ENCODE measurements at regions not wholly inside any gene's neighbourhood (a gene's known extent, or its start where the extent isn't known, plus 50 kb on each side); places are given as distances from the start of the nearest gene placed in this dataset.

- DNase-seq (ENCODE audit: low read depth): no peak
- Histone ChIP-seq H3K4me3 (ENCODE audit: low read depth, low read length) (no peak overlapping the region), H3K27me3 (ENCODE audit: control insufficient read depth, insufficient read depth, low read length) (peaks cover 2% of the 10 kb centered on the region), H3K36me3 (ENCODE audit: control insufficient read depth, insufficient read depth, low read length) (no peaks in the 10 kb centered on the region)
- TF ChIP-seq, protein P1, sequence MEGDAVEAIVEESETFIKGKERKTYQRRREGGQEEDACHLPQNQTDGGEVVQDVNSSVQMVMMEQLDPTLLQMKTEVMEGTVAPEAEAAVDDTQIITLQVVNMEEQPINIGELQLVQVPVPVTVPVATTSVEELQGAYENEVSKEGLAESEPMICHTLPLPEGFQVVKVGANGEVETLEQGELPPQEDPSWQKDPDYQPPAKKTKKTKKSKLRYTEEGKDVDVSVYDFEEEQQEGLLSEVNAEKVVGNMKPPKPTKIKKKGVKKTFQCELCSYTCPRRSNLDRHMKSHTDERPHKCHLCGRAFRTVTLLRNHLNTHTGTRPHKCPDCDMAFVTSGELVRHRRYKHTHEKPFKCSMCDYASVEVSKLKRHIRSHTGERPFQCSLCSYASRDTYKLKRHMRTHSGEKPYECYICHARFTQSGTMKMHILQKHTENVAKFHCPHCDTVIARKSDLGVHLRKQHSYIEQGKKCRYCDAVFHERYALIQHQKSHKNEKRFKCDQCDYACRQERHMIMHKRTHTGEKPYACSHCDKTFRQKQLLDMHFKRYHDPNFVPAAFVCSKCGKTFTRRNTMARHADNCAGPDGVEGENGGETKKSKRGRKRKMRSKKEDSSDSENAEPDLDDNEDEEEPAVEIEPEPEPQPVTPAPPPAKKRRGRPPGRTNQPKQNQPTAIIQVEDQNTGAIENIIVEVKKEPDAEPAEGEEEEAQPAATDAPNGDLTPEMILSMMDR (IDR thresholded peaks at IDR 0.05; ENCODE audit: insufficient read depth, low read length, poor library complexity, severe bottlenecking): no peak
Measured at GRCh38 chr1:177783051-177783450, 186.8 kb downstream of the SEC16B start.

DNA sequence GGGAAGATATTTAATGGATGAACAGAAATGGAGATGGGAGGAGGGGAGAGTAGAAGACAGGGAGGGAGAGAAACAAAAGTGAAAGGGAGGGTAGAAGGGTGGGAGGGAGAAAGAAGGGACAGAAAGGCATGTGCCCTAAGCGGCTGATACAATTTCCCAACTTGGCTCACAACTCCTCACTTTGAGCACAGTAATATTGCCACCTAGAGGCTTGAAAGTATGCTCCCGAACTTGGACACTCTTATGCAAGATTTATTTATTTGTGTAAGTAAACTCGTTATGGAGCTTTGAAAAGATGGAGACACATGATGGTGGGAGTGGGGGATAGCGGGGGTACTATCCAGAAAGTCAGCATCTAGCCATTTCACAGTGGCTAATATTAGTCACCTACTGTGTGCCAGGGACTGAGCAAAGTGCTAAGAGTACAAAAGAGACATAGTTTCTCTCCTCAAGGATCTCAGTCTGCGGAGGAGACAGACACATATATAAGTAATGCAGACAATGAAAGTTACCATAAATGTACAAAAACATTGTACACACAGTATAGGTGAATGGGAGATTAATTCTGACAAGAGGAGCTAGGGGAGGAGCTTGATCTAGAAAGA, 189.7 kb downstream of the SEC16B start:
- Histone ChIP-seq H3K36me3 (ENCODE audit: control insufficient read depth, insufficient read depth, low read length) (no peaks in the 10 kb centered on the region), H3K4me3 (ENCODE audit: low read depth, low read length) (no peak overlapping the region), H3K27me3 (ENCODE audit: control insufficient read depth, insufficient read depth, low read length) (peaks cover 2% of the 10 kb centered on the region)
- TF ChIP-seq, protein P1 (IDR thresholded peaks at IDR 0.05; ENCODE audit: insufficient read depth, low read length, poor library complexity, severe bottlenecking): peak; percentile 67
- no peak for DNase-seq (ENCODE audit: low read depth)

GRCh38 chr1:177779166-177779965, 190.5 kb downstream of the SEC16B start:
- no peaks in the 10 kb centered on the region for H3K36me3 ChIP-seq (ENCODE audit: control insufficient read depth, insufficient read depth, low read length)
- peaks cover 2% of the 10 kb centered on the region for H3K27me3 ChIP-seq (ENCODE audit: control insufficient read depth, insufficient read depth, low read length)
- TF ChIP-seq, protein P1 (IDR thresholded peaks at IDR 0.05; ENCODE audit: insufficient read depth, low read length, poor library complexity, severe bottlenecking): no peak
- no peak for DNase-seq (ENCODE audit: low read depth)
- no peak overlapping the region for H3K4me3 ChIP-seq (ENCODE audit: low read depth, low read length)

DNA sequence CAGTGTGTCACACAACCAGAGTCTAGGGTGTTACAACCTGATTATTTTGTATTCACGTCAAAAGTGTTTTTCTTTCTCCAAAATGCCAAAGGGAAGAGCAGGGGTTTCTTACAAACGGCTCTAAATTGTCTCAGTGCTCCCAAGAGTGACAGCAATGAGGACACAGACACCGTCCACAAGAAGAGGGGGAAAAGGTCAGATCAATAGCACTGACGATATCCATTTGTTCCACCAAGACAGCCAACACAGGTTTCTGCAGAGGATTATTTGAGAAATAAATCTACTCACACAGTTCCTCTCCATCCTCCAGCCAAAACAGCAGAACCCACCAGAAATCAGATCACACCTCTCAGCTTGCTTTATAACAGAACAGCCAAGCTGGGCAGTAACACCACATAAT, 193.9 kb downstream of the SEC16B start:
- no peak overlapping the region for H3K4me3 ChIP-seq (ENCODE audit: low read depth, low read length)
- no peak for DNase-seq (ENCODE audit: low read depth)
- H3K36me3 ChIP-seq (ENCODE audit: control insufficient read depth, insufficient read depth, low read length): no peaks in the 10 kb centered on the region
- TF ChIP-seq, protein P1 (IDR thresholded peaks at IDR 0.05; ENCODE audit: insufficient read depth, low read length, poor library complexity, severe bottlenecking): no peak
- peaks cover 2% of the 10 kb centered on the region for H3K27me3 ChIP-seq (ENCODE audit: control insufficient read depth, insufficient read depth, low read length)

DNA sequence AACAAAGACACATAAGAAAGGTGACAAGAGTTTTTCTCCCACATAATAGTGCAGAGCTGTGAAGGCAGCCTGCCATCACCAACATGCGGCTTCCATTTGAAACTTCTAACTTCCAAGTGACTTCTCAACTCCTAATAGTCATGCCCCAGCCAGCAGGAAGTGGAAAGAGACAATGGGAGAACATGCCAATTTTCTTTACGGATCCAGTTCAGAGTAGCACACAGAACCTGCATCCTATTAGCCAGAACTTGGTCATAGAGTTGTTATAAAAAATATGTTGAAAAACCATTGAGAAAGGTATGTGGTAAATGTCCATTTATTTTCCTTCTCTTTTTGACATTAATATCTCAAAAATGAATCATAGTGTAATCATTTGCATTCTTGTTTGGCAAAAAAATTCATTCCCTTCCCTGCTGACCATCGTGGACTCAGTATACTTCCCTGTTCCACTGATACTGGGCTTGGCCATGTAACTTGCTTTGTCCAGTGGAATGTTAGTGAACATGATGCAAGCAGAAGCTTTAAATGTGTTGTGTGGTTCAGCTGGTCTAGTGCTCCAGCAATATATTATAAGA, 197.4 kb downstream of the SEC16B start:
- no peaks in the 10 kb centered on the region for H3K36me3 ChIP-seq (ENCODE audit: control insufficient read depth, insufficient read depth, low read length)
- DNase-seq (ENCODE audit: low read depth): no peak
- H3K4me3 ChIP-seq (ENCODE audit: low read depth, low read length): no peak overlapping the region
- H3K27me3 ChIP-seq (ENCODE audit: control insufficient read depth, insufficient read depth, low read length): no peaks in the 10 kb centered on the region
- TF ChIP-seq, protein P1 (IDR thresholded peaks at IDR 0.05; ENCODE audit: insufficient read depth, low read length, poor library complexity, severe bottlenecking): no peak

All from kidney epithelial cell (primary cell).